Testis (tissue), 2 donors: ENCODE measurements at regions not wholly inside any gene's neighbourhood (a gene's known extent, or its start where the extent isn't known, plus 50 kb on each side); places are given as distances from the start of the nearest gene placed in this dataset.

Experiments
- POLR2A ChIP-seq: fragments of 450-650 bp; IDR thresholded peaks from one replicate; pipeline ENCODE4 v1.6.1; 2017; ENCODE audit warnings: antibody characterized with exemption, mild to moderate bottlenecking, moderate library complexity
- TF ChIP-seq, protein P1 (sequence below), 3 experiments: fragments of 450-650 bp in 2 of 3; fragments of 200-600 bp in 1 of 3; sonication (generic) in 1 of 3; IDR thresholded peaks; one replicate each; pipeline ENCODE4 v1.5.1; 2016 to 2019; ENCODE audit warnings: antibody characterized with exemption in 3 of 3, mild to moderate bottlenecking in 2 of 3, moderate library complexity in 1 of 3

GRCh38 chr7:24378871-24379616 is 95.1 kb downstream of the NPY start:
- TF ChIP-seq, protein P1, sequence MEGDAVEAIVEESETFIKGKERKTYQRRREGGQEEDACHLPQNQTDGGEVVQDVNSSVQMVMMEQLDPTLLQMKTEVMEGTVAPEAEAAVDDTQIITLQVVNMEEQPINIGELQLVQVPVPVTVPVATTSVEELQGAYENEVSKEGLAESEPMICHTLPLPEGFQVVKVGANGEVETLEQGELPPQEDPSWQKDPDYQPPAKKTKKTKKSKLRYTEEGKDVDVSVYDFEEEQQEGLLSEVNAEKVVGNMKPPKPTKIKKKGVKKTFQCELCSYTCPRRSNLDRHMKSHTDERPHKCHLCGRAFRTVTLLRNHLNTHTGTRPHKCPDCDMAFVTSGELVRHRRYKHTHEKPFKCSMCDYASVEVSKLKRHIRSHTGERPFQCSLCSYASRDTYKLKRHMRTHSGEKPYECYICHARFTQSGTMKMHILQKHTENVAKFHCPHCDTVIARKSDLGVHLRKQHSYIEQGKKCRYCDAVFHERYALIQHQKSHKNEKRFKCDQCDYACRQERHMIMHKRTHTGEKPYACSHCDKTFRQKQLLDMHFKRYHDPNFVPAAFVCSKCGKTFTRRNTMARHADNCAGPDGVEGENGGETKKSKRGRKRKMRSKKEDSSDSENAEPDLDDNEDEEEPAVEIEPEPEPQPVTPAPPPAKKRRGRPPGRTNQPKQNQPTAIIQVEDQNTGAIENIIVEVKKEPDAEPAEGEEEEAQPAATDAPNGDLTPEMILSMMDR (IDR thresholded peaks at IDR 0.05), result no peak
- TF ChIP-seq POLR2A, result no peak
